ENCODE measurements at regions not wholly inside any gene's neighbourhood (a gene's known extent, or its start where the extent isn't known, plus 50 kb on each side); places are given as distances from the start of the nearest gene placed in this dataset.

- no peak overlapping the region for H2AFZ ChIP-seq (ENCODE audit: low read length)
- H3K27me3 ChIP-seq (ENCODE audit: insufficient read depth, low read length): no peaks in the 10 kb centered on the region
- H3K4me1 ChIP-seq (ENCODE audit: insufficient read depth, low read length, severe bottlenecking): no peaks in the 10 kb centered on the region
- H3K27ac ChIP-seq (ENCODE audit: low read depth, low read length, poor library complexity, severe bottlenecking): no peak overlapping the region
- TF ChIP-seq EZH2 (IDR thresholded peaks at IDR 0.05; ENCODE audit: borderline replicate concordance, low read length) (no peak), CTCF (IDR thresholded peaks at IDR 0.05; ENCODE audit: low read length) (no peak)
- no peaks in the 10 kb centered on the region for H3K79me2 ChIP-seq (ENCODE audit: insufficient read depth, low read length)
- no peak overlapping the region for H3K4me3 ChIP-seq (ENCODE audit: low read depth, low read length, poor library complexity, severe bottlenecking)
- H3K9me3 ChIP-seq (ENCODE audit: low read length): no peaks in the 10 kb centered on the region
- no peaks in the 10 kb centered on the region for H4K20me1 ChIP-seq (ENCODE audit: insufficient read depth, low read length)
- H3F3A ChIP-seq (ENCODE audit: insufficient read depth, low read length): no peaks in the 10 kb centered on the region
- no peaks in the 10 kb centered on the region for H3K9me2 ChIP-seq (ENCODE audit: low read depth, low read length)
- no peaks in the 10 kb centered on the region for H3K36me3 ChIP-seq (ENCODE audit: insufficient read depth, low read length)
- no peak overlapping the region for H3K4me2 ChIP-seq (ENCODE audit: low read length)
- H3K9ac ChIP-seq (ENCODE audit: low read length): no peak overlapping the region
Measured at GRCh38 chr11:19441752-19442553, 201.2 kb upstream of the E2F8 start.

- Histone ChIP-seq H3K4me2 (ENCODE audit: low read length) (no peak overlapping the region), H3K36me3 (ENCODE audit: insufficient read depth, low read length) (no peaks in the 10 kb centered on the region), H2AFZ (ENCODE audit: low read length) (no peak overlapping the region), H3K27ac (ENCODE audit: low read depth, low read length, poor library complexity, severe bottlenecking) (no peak overlapping the region), H4K20me1 (ENCODE audit: insufficient read depth, low read length) (no peaks in the 10 kb centered on the region), H3K4me1 (ENCODE audit: insufficient read depth, low read length, severe bottlenecking) (no peaks in the 10 kb centered on the region), H3K27me3 (ENCODE audit: insufficient read depth, low read length) (no peaks in the 10 kb centered on the region), H3K9me3 (ENCODE audit: low read length) (no peaks in the 10 kb centered on the region), H3K79me2 (ENCODE audit: insufficient read depth, low read length) (no peaks in the 10 kb centered on the region), H3F3A (ENCODE audit: insufficient read depth, low read length) (no peaks in the 10 kb centered on the region), H3K4me3 (ENCODE audit: low read depth, low read length, poor library complexity, severe bottlenecking) (no peak overlapping the region), H3K9me2 (ENCODE audit: low read depth, low read length) (no peaks in the 10 kb centered on the region), H3K9ac (ENCODE audit: low read length) (no peak overlapping the region)
- TF ChIP-seq CTCF (IDR thresholded peaks at IDR 0.05; ENCODE audit: low read length) (no peak), EZH2 (IDR thresholded peaks at IDR 0.05; ENCODE audit: borderline replicate concordance, low read length) (no peak)
Measured at GRCh38 chr11:19441288-19441687, 200.5 kb upstream of the E2F8 start.

- Histone ChIP-seq H3K9ac (ENCODE audit: low read length) (no peak overlapping the region), H3K4me2 (ENCODE audit: low read length) (no peak overlapping the region), H3K4me1 (ENCODE audit: insufficient read depth, low read length, severe bottlenecking) (no peaks in the 10 kb centered on the region), H3K9me3 (ENCODE audit: low read length) (no peaks in the 10 kb centered on the region), H3K27me3 (ENCODE audit: insufficient read depth, low read length) (no peaks in the 10 kb centered on the region), H3K79me2 (ENCODE audit: insufficient read depth, low read length) (no peaks in the 10 kb centered on the region), H3K36me3 (ENCODE audit: insufficient read depth, low read length) (no peaks in the 10 kb centered on the region), H3K9me2 (ENCODE audit: low read depth, low read length) (no peaks in the 10 kb centered on the region), H3F3A (ENCODE audit: insufficient read depth, low read length) (no peaks in the 10 kb centered on the region), H4K20me1 (ENCODE audit: insufficient read depth, low read length) (no peaks in the 10 kb centered on the region), H3K4me3 (ENCODE audit: low read depth, low read length, poor library complexity, severe bottlenecking) (no peak overlapping the region), H2AFZ (ENCODE audit: low read length) (no peak overlapping the region), H3K27ac (ENCODE audit: low read depth, low read length, poor library complexity, severe bottlenecking) (no peak overlapping the region)
- TF ChIP-seq CTCF (IDR thresholded peaks at IDR 0.05; ENCODE audit: low read length) (no peak), EZH2 (IDR thresholded peaks at IDR 0.05; ENCODE audit: borderline replicate concordance, low read length) (no peak)
Measured at GRCh38 chr11:19437760-19438159, 197.0 kb upstream of the E2F8 start.

Data from OCI-LY1 (cell line).